AG04450 (cell line): ENCODE measurements at regions not wholly inside any gene's neighbourhood (a gene's known extent, or its start where the extent isn't known, plus 50 kb on each side); places are given as distances from the start of the nearest gene placed in this dataset.

Experiments used
- CTCF ChIA-PET: fragments of 300-600, 350-600 bp; formaldehyde crosslinking; extraction: SDS; loops from one replicate; lab custom pipeline; 2022; ENCODE audit warnings: antibody characterized with exemption, inconsistent platforms; lab: Charles Lee
- POLR2A ChIA-PET: fragments of 350-600 bp; formaldehyde crosslinking; extraction: SDS; loops from one replicate; lab custom pipeline; 2021; ENCODE audit warnings: antibody characterized with exemption, inconsistent platforms; lab: Yijun Ruan, JAX
- DNase-seq: peaks from one replicate; pipeline ENCODE4 v3.0.0-alpha.2; 2011; ENCODE audit warnings: low read depth, low spot score
- H3K27ac ChIP-seq: one replicate; pipeline ENCODE4 v1.5.1; 2012; ENCODE audit warnings: low read depth, low read length, control low read depth
- H3K27me3 ChIP-seq: one replicate; pipeline ENCODE4 v1.6.0; 2012; ENCODE audit warnings: low read length; ENCODE audit not compliant: control insufficient read depth, insufficient read depth
- H3K4me3 ChIP-seq: 2 replicates; pipeline ENCODE4 v1.5.1; 2011; ENCODE audit warnings: mild to moderate bottlenecking, low read depth, low read length, control low read depth
- H3K9me3 ChIP-seq: 2 replicates; pipeline ENCODE4 v1.5.1; 2012; ENCODE audit warnings: low read length; ENCODE audit not compliant: control insufficient read depth, insufficient read depth
- CTCF ChIP-seq: IDR thresholded peaks from 2 replicates; pipeline ENCODE4 v1.5.1; 2011; ENCODE audit warnings: low read depth, low read length, control low read depth, inconsistent platforms

- POLR2A ChIA-PET = no interaction called here
- H3K9me3 ChIP-seq = no peaks in the 10 kb centered on the region
- H3K4me3 ChIP-seq = no peak overlapping the region
- no peaks in the 10 kb centered on the region for H3K27me3 ChIP-seq
- CTCF ChIA-PET = no interaction called here
- no peak for TF ChIP-seq CTCF
- peak overlapping the region; percentile 53 for H3K27ac ChIP-seq
- peak; percentile 78 for DNase-seq
These were observed 187.8 kb upstream of the PRDM1 start for GRCh38 chr6:105898286-105898685.

- Histone ChIP-seq H3K27me3 (no peaks in the 10 kb centered on the region), H3K27ac (no peak overlapping the region), H3K9me3 (no peaks in the 10 kb centered on the region), H3K4me3 (no peak overlapping the region)
- no peak for TF ChIP-seq CTCF
- CTCF ChIA-PET = no interaction called here
- DNase-seq = no peak
- POLR2A ChIA-PET = no interaction called here
These were observed 189.0 kb upstream of the PRDM1 start for GRCh38 chr6:105897131-105897530.

- no peak for DNase-seq
- ChIA-PET POLR2A (no interaction called here), CTCF (no interaction called here)
- no peaks in the 10 kb centered on the region for H3K9me3 ChIP-seq
- no peaks in the 10 kb centered on the region for H3K27me3 ChIP-seq
- no peak for TF ChIP-seq CTCF
- no peak overlapping the region for H3K27ac ChIP-seq
- H3K4me3 ChIP-seq = no peak overlapping the region
These were observed 189.4 kb upstream of the PRDM1 start for GRCh38 chr6:105896821-105897095.

- Histone ChIP-seq H3K27me3 (no peaks in the 10 kb centered on the region), H3K9me3 (no peaks in the 10 kb centered on the region), H3K4me3 (no peak overlapping the region), H3K27ac (no peak overlapping the region)
- TF ChIP-seq CTCF = no peak
- no peak for DNase-seq
- ChIA-PET POLR2A (no interaction called here), CTCF (no interaction called here)
These were observed 189.9 kb upstream of the PRDM1 start for GRCh38 chr6:105896052-105896820.

- ChIA-PET CTCF (interaction anchor here (1.1 to 1.4 kb wide), 2 partner anchors 84 to 329 kb away, joined by 5 to 7 read pairs; no protein-coding TSS in a partner anchor), POLR2A (no interaction called here)
- no peaks in the 10 kb centered on the region for H3K9me3 ChIP-seq
- no peak for DNase-seq
- H3K27me3 ChIP-seq = no peaks in the 10 kb centered on the region
- no peak overlapping the region for H3K4me3 ChIP-seq
- H3K27ac ChIP-seq = no peak overlapping the region
- no peak for TF ChIP-seq CTCF
These were observed 191.6 kb upstream of the PRDM1 start for GRCh38 chr6:105894556-105894955.
